ENCODE measurements at regions not wholly inside any gene's neighbourhood (a gene's known extent, or its start where the extent isn't known, plus 50 kb on each side); places are given as distances from the start of the nearest gene placed in this dataset.

DNA sequence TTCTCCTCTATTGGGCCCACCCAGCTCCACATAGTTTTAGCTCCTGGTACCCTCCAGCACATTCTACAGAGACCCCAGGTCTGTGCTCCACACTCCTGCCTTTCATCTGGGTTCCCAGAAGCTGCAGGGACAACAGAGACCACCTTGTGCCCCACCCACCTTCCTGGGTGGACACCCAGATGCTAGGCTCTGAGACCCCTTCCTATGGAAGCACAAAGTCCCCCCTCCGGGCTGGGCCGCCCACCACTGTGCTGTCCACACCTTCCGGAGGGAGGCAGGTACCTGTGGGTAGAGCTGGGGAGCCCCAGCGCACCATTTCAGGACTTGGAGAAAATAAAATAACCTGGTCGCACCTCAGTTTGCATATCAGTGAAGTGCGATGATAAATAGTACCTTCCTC, 224.9 kb upstream of the FOXF1 start:
- TF ChIP-seq, protein P1, sequence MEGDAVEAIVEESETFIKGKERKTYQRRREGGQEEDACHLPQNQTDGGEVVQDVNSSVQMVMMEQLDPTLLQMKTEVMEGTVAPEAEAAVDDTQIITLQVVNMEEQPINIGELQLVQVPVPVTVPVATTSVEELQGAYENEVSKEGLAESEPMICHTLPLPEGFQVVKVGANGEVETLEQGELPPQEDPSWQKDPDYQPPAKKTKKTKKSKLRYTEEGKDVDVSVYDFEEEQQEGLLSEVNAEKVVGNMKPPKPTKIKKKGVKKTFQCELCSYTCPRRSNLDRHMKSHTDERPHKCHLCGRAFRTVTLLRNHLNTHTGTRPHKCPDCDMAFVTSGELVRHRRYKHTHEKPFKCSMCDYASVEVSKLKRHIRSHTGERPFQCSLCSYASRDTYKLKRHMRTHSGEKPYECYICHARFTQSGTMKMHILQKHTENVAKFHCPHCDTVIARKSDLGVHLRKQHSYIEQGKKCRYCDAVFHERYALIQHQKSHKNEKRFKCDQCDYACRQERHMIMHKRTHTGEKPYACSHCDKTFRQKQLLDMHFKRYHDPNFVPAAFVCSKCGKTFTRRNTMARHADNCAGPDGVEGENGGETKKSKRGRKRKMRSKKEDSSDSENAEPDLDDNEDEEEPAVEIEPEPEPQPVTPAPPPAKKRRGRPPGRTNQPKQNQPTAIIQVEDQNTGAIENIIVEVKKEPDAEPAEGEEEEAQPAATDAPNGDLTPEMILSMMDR (conservative IDR thresholded peaks at IDR 0.05; ENCODE audit: low read depth, low read length): no peak
- no peak for TF ChIP-seq EZH2 (IDR thresholded peaks at IDR 0.05; ENCODE audit: low read length, unreplicated experiment)
- no peak for TF ChIP-seq EZH2phosphoT487 (IDR thresholded peaks at IDR 0.05; ENCODE audit: borderline replicate concordance, low read length)

Data from PC-3 (cell line).